Neutrophil (primary cell): ENCODE measurements at regions not wholly inside any gene's neighbourhood (a gene's known extent, or its start where the extent isn't known, plus 50 kb on each side); places are given as distances from the start of the nearest gene placed in this dataset.

ENCODE experiments used
- H3K27ac ChIP-seq: fragments of 200-600 bp; sonication (generic); 2 replicates; pipeline ENCODE4 v1.5.1; 2016; ENCODE audit warnings: mild to moderate bottlenecking, moderate library complexity
- H3K27me3 ChIP-seq: fragments of 200-600 bp; sonication (generic); 2 replicates; pipeline ENCODE4 v1.6.0; 2016; ENCODE audit warnings: mild to moderate bottlenecking
- H3K36me3 ChIP-seq: fragments of 200-600 bp; sonication (generic); 2 replicates; pipeline ENCODE4 v1.5.1; 2017
- H3K4me1 ChIP-seq, 2 experiments: fragments of 200-600 bp in 1 of 2; sonication (generic) in 1 of 2; 1 replicate in 1 of 2; 2 replicates in 1 of 2; pipeline versions ENCODE4 v1.5.1 to v1.6.1; 2013 to 2016; ENCODE audit warnings: low read depth in 1 of 2, low read length in 1 of 2, mild to moderate bottlenecking in 1 of 2, moderate library complexity in 1 of 2; ENCODE audit not compliant: control insufficient read depth in 1 of 2, insufficient read depth in 1 of 2
- H3K4me3 ChIP-seq, 2 experiments: fragments of 200-600 bp in 1 of 2; sonication (generic) in 1 of 2; 1 replicate in 1 of 2; 2 replicates in 1 of 2; pipeline ENCODE4 v1.5.1; 2013 to 2016; ENCODE audit warnings: low read depth in 1 of 2, low read length in 1 of 2, mild to moderate bottlenecking in 1 of 2, moderate library complexity in 1 of 2
- H3K9me3 ChIP-seq: fragments of 200-600 bp; sonication (generic); 2 replicates; pipeline ENCODE4 v1.5.1; 2016
- CTCF ChIP-seq: fragments of 200-600 bp; sonication (generic); IDR thresholded peaks from 2 replicates; pipeline ENCODE4 v1.5.1; 2016; ENCODE audit warnings: antibody characterized with exemption

- Histone ChIP-seq H3K4me3 (no peak overlapping the region), H3K27ac (no peak overlapping the region), H3K27me3 (peaks cover 9% of the 10 kb centered on the region), H3K4me1 (no peaks in the 10 kb centered on the region), H3K9me3 (no peaks in the 10 kb centered on the region), H3K36me3 (no peaks in the 10 kb centered on the region)
- no peak for TF ChIP-seq CTCF
Observed at GRCh38 chr11:119846374-119846773, 117.4 kb upstream of the NECTIN1 start.

- TF ChIP-seq CTCF, result no peak
- Histone ChIP-seq H3K27me3 (peaks cover 15% of the 10 kb centered on the region), H3K36me3 (no peaks in the 10 kb centered on the region), H3K4me3 (no peak overlapping the region), H3K4me1 (no peaks in the 10 kb centered on the region), H3K9me3 (no peaks in the 10 kb centered on the region), H3K27ac (no peak overlapping the region)
Observed at GRCh38 chr11:119845756-119846155, 116.8 kb upstream of the NECTIN1 start.

GRCh38 chr11:119845305-119845704, 116.3 kb upstream of the NECTIN1 start:
- Histone ChIP-seq H3K27ac (no peak overlapping the region), H3K27me3 (peaks cover 18% of the 10 kb centered on the region)
- no peak for TF ChIP-seq CTCF

GRCh38 chr11:119844808-119845207, 115.8 kb upstream of the NECTIN1 start:
- H3K9me3 ChIP-seq, result no peaks in the 10 kb centered on the region
- no peak for TF ChIP-seq CTCF
- H3K27me3 ChIP-seq, result peaks cover 23% of the 10 kb centered on the region
- H3K4me1 ChIP-seq, result no peaks in the 10 kb centered on the region
- no peak overlapping the region for H3K4me3 ChIP-seq
- no peaks in the 10 kb centered on the region for H3K36me3 ChIP-seq
- no peak overlapping the region for H3K27ac ChIP-seq

More at GRCh38 chr11:119845305-119845704, 116.3 kb upstream of the NECTIN1 start:
- no peak overlapping the region for H3K4me3 ChIP-seq
- no peaks in the 10 kb centered on the region for H3K9me3 ChIP-seq
- no peaks in the 10 kb centered on the region for H3K36me3 ChIP-seq
- H3K4me1 ChIP-seq, result no peaks in the 10 kb centered on the region

- TF ChIP-seq CTCF, result no peak
- H3K36me3 ChIP-seq, result no peaks in the 10 kb centered on the region
- H3K9me3 ChIP-seq, result no peaks in the 10 kb centered on the region
- H3K4me1 ChIP-seq, result no peaks in the 10 kb centered on the region
- H3K27ac ChIP-seq, result no peak overlapping the region
- peaks cover 32% of the 10 kb centered on the region for H3K27me3 ChIP-seq
- no peak overlapping the region for H3K4me3 ChIP-seq
Observed at GRCh38 chr11:119843877-119844276, 114.9 kb upstream of the NECTIN1 start.

GRCh38 chr11:119842731-119843130, 113.7 kb upstream of the NECTIN1 start:
- no peak overlapping the region for H3K4me3 ChIP-seq
- H3K4me1 ChIP-seq, result no peaks in the 10 kb centered on the region
- no peak overlapping the region for H3K27ac ChIP-seq
- H3K27me3 ChIP-seq, result peaks cover 44% of the 10 kb centered on the region
- no peaks in the 10 kb centered on the region for H3K9me3 ChIP-seq
- H3K36me3 ChIP-seq, result no peaks in the 10 kb centered on the region
- TF ChIP-seq CTCF, result no peak
